Gastrocnemius medialis (tissue), 4 donors: ENCODE measurements at regions not wholly inside any gene's neighbourhood (a gene's known extent, or its start where the extent isn't known, plus 50 kb on each side); places are given as distances from the start of the nearest gene placed in this dataset.

ENCODE experiments used
- ATAC-seq, 2 donors: fragments of 150-250 bp; one replicate each; pipeline ENCODE4 v1.9.1; 2016
- DNase-seq, 2 donors: peaks; one replicate each; pipeline ENCODE4 v3.0.0-alpha.2; 2019
- H3K27ac ChIP-seq, 4 donors: fragments of 200-600 bp; sonication (generic); 1 replicate in 1 of 4; 2 replicates in 3 of 4; pipeline ENCODE4 v1.5.1; 2016 to 2018; ENCODE audit warnings: mild to moderate bottlenecking in 2 of 4, moderate library complexity in 1 of 4
- H3K27me3 ChIP-seq, 3 donors: fragments of 200-600 bp; sonication (generic) in 2 of 3; 1 replicate in 1 of 3; 2 replicates in 2 of 3; pipeline versions ENCODE4 v1.5.1 to v1.6.0; 2016 to 2019; ENCODE audit warnings: mild to moderate bottlenecking in 1 of 3, moderate library complexity in 1 of 3
- H3K36me3 ChIP-seq, 2 donors: fragments of 200-600 bp; sonication (generic) in 1 of 2; one replicate each; pipeline ENCODE4 v1.5.1; 2017 to 2018
- H3K4me1 ChIP-seq, 2 donors: fragments of 200-600 bp; sonication (generic) in 1 of 2; one replicate each; pipeline ENCODE4 v1.5.1; 2016 to 2017; ENCODE audit warnings: mild to moderate bottlenecking in 2 of 2
- H3K4me3 ChIP-seq, 4 donors: fragments of 200-600 bp; sonication (generic) in 3 of 4; 1 replicate in 1 of 4; 2 replicates in 3 of 4; pipeline ENCODE4 v1.5.1; 2016 to 2019; ENCODE audit warnings: mild to moderate bottlenecking in 2 of 4
- H3K9me3 ChIP-seq, 3 donors: fragments of 200-600 bp; sonication (generic) in 2 of 3; 1 replicate in 1 of 3; 2 replicates in 2 of 3; pipeline ENCODE4 v1.5.1; 2016 to 2019
- POLR2A ChIP-seq, 2 donors: fragments of 450-650 bp; IDR thresholded peaks; one replicate each; pipeline ENCODE4 v1.6.1; 2017; ENCODE audit warnings: antibody characterized with exemption in 2 of 2, mild to moderate bottlenecking in 2 of 2, moderate library complexity in 2 of 2
- in situ Hi-C, 4 donors: fragments of 200-750 bp; cut with MboI; loops; one replicate each; pipeline versions ENCODE4 v1.15.0 to v1.8.0; 2017; ENCODE audit warnings: low sequenced_read_pairs in 4 of 4
- intact Hi-C: fragments of 100-400 bp; cut with DNase I; formaldehyde crosslinking; loops from one replicate; pipeline ENCODE4 v1.15.1; 2023; ENCODE audit warnings: low total_unique reads
- TF ChIP-seq, protein P1 (sequence below), 5 experiments: fragments of 450-650 bp in 3 of 5; fragments of 200-600 bp in 2 of 5; sonication (generic) in 2 of 5; IDR thresholded peaks in 4 of 5; conservative IDR thresholded peaks in 1 of 5; 1 replicate in 4 of 5; 2 replicates in 1 of 5; pipeline ENCODE4 v1.5.1; 2016 to 2019; ENCODE audit warnings: antibody characterized with exemption in 5 of 5, mild to moderate bottlenecking in 3 of 5, moderate library complexity in 3 of 5

DNA sequence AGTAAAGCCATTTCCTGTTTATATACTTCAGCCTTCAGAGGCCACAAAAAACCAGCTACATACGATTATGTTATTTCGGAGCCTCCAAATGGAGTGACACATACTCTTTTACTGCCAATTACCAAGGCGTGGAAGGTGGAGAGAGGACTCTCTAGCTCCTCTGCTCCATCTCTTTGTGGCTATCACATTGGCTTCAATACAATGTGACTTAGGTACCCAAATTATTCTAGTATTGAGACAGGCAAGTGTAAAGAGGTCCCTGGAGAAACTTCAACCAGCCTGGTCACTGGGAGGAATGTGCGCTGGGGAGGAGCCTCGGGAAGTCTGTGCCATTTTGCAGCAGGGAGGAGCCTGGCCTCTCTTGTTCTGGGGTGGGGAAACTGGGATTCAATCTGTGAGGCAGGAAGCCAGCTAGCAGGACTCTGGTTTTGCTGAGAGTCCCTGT lies 85.8 kb upstream of the TAS2R1 start:
- no peaks in the 10 kb centered on the region for H3K9me3 ChIP-seq
- H3K36me3 ChIP-seq = no peaks in the 10 kb centered on the region
- TF ChIP-seq, protein P1, sequence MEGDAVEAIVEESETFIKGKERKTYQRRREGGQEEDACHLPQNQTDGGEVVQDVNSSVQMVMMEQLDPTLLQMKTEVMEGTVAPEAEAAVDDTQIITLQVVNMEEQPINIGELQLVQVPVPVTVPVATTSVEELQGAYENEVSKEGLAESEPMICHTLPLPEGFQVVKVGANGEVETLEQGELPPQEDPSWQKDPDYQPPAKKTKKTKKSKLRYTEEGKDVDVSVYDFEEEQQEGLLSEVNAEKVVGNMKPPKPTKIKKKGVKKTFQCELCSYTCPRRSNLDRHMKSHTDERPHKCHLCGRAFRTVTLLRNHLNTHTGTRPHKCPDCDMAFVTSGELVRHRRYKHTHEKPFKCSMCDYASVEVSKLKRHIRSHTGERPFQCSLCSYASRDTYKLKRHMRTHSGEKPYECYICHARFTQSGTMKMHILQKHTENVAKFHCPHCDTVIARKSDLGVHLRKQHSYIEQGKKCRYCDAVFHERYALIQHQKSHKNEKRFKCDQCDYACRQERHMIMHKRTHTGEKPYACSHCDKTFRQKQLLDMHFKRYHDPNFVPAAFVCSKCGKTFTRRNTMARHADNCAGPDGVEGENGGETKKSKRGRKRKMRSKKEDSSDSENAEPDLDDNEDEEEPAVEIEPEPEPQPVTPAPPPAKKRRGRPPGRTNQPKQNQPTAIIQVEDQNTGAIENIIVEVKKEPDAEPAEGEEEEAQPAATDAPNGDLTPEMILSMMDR (IDR thresholded peaks at IDR 0.05 in 4 of 5, conservative IDR thresholded peaks at IDR 0.05 in 1 of 5) = no peak
- TF ChIP-seq POLR2A (IDR thresholded peaks at IDR 0.05) = no peak
- no peaks in the 10 kb centered on the region for H3K4me1 ChIP-seq
- no peak overlapping the region for H3K27ac ChIP-seq
- no peaks in the 10 kb centered on the region for H3K27me3 ChIP-seq
- DNase-seq (no peak), ATAC-seq (no peak)
- intact Hi-C loops = no loop called here
- no peak overlapping the region for H3K4me3 ChIP-seq
- in situ Hi-C loops = no loop called here

DNA sequence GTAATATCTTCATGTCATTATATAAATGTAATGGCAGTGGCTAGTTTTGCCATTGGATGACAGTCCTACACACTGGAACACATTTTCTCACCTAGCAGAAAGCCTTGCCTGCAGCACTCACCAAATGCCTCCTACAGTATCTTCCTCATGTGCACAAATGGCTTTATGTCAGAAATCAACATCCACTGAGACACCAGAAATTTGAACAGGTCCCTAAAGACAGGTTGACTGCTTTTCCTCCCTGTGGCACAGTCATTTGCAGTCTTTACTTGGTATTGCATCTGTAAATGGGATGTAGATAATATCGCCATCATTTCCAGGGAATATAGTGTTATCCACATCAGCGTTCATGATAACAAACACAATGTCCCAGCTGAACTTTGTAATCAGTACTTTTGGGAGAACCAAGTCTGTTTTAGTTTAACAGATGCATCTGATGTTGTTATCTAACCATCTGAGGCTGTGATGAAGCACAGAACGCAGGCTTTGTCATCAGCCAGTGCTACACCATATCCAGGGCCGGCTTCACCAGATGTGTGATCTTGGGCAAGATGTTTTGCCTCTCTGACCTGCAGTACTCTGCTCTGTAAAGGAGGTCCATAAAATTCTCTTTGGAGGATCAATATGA lies 83.9 kb upstream of the TAS2R1 start:
- no peaks in the 10 kb centered on the region for H3K27me3 ChIP-seq
- H3K4me1 ChIP-seq = no peaks in the 10 kb centered on the region
- DNase-seq = no peak
- H3K36me3 ChIP-seq = no peaks in the 10 kb centered on the region
- intact Hi-C loops = no loop called here
- no peak overlapping the region for H3K4me3 ChIP-seq
- no peaks in the 10 kb centered on the region for H3K9me3 ChIP-seq
- no peak for ATAC-seq
- in situ Hi-C loops = no loop called here
- no peak overlapping the region for H3K27ac ChIP-seq
- TF ChIP-seq POLR2A (IDR thresholded peaks at IDR 0.05) = no peak
- TF ChIP-seq, protein P1 (IDR thresholded peaks at IDR 0.05 in 4 of 5, conservative IDR thresholded peaks at IDR 0.05 in 1 of 5) = no peak

DNA sequence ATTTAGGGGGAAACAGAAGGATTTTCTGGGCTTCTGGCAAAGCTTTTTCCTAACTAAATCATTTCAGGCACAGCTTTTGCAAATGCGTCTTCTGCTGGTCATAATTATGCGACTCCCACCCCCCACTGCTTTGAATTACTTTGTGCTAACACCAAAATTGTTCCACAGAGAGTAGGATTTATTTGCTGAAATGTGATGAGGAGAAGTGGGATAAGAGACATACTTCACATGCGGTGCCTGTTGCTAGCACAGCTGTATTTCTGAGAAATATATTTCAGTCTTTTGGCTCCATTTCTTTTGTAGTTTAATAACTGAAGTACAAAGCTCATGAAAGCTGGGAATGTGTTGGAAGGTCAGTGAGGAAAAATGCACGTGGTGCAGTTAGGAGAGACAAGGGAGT lies 83.2 kb upstream of the TAS2R1 start:
- TF ChIP-seq POLR2A (IDR thresholded peaks at IDR 0.05) = no peak
- TF ChIP-seq, protein P1 (IDR thresholded peaks at IDR 0.05 in 4 of 5, conservative IDR thresholded peaks at IDR 0.05 in 1 of 5) = no peak
- intact Hi-C loops (no loop called here), in situ Hi-C loops (no loop called here)
- ATAC-seq (no peak), DNase-seq (no peak)
- Histone ChIP-seq H3K27ac (no peak overlapping the region), H3K27me3 (no peaks in the 10 kb centered on the region), H3K4me3 (no peak overlapping the region), H3K4me1 (no peaks in the 10 kb centered on the region), H3K9me3 (no peaks in the 10 kb centered on the region), H3K36me3 (no peaks in the 10 kb centered on the region)

DNA sequence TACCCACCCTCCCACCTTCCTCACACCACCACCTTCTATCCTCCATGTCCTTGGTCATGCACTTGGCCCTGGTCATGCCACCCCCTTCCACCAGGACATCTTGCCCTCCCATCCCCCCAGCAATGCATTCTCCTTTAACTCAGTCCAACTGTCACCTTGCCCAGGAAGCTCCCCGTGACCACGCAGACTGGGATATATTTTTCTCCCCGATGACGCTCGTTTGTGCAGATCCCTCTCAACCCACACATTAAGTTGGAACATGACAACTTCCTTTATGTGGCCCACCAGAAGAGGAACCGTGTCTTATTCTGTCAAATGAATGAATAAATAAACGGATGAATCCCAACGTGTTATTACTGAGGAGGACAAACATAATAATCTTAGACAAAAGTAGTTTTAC lies 82.8 kb upstream of the TAS2R1 start:
- in situ Hi-C loops (no loop called here), intact Hi-C loops (no loop called here)
- no peak overlapping the region for H3K4me3 ChIP-seq
- no peak overlapping the region for H3K27ac ChIP-seq
- H3K9me3 ChIP-seq = no peaks in the 10 kb centered on the region
- H3K4me1 ChIP-seq = no peaks in the 10 kb centered on the region
- no peak for ATAC-seq
- no peak for DNase-seq
- H3K27me3 ChIP-seq = no peaks in the 10 kb centered on the region
- no peaks in the 10 kb centered on the region for H3K36me3 ChIP-seq
- TF ChIP-seq, protein P1 (IDR thresholded peaks at IDR 0.05 in 4 of 5, conservative IDR thresholded peaks at IDR 0.05 in 1 of 5) = no peak
- TF ChIP-seq POLR2A (IDR thresholded peaks at IDR 0.05) = no peak

DNA sequence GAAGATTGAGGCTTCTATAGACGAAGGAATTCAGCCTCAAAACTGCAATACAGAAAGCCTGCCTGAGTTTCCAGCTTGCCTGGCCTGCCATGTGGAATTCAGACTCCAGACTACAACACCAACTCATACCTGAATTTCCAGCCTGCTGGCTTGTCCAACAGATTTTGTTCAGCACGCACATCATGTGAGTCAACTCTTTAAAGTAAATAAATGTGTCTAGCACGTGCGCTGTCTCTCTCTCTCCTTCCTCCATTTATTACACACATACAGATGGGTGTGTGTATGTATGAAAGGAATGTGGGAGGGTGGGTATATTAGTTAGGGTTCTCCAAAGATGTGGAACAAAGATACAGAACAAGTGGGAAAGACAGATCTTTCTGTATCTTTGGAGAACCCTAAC lies 82.4 kb upstream of the TAS2R1 start:
- in situ Hi-C loops (no loop called here), intact Hi-C loops (no loop called here)
- TF ChIP-seq, protein P1 (IDR thresholded peaks at IDR 0.05 in 4 of 5, conservative IDR thresholded peaks at IDR 0.05 in 1 of 5) = no peak
- no peak for TF ChIP-seq POLR2A (IDR thresholded peaks at IDR 0.05)

More for the DNA sequence above, 82.4 kb upstream of the TAS2R1 start:
- H3K36me3 ChIP-seq = no peaks in the 10 kb centered on the region
- ATAC-seq = no peak
- DNase-seq = no peak
- no peaks in the 10 kb centered on the region for H3K27me3 ChIP-seq
- H3K27ac ChIP-seq = no peak overlapping the region
- no peaks in the 10 kb centered on the region for H3K4me1 ChIP-seq
- H3K4me3 ChIP-seq = no peak overlapping the region
- no peaks in the 10 kb centered on the region for H3K9me3 ChIP-seq
